GM12878 (cell line): ENCODE measurements at regions not wholly inside any gene's neighbourhood (a gene's known extent, or its start where the extent isn't known, plus 50 kb on each side); places are given as distances from the start of the nearest gene placed in this dataset.

Experiments
- ATAC-seq: fragments of 200-7000 bp; cut with Tn5 transposase; 3 replicates; pipeline ENCODE4 v1.9.1; 2020; ENCODE audit warnings: mild to moderate bottlenecking, moderate library complexity
- BruUV-seq: library from RNA; stranded (reverse); fragments of 400-500 nt; replicated peaks from 2 replicates; lab custom pipeline; 2021; lab: Mats Ljungman, UMichigan
- CTCF ChIA-PET: fragments of 300-600 bp; sonication (Branson Sonifier 250); formaldehyde crosslinking; extraction: SDS; loops from one replicate; lab custom pipeline; 2021; ENCODE audit warnings: inconsistent platforms; lab: Yijun Ruan, JAX
- POLR2A ChIA-PET: fragments of 350-600 bp; formaldehyde crosslinking; extraction: SDS; loops from one replicate; lab custom pipeline; 2021; ENCODE audit warnings: inconsistent platforms; lab: Charles Lee
- RAD21 ChIA-PET: fragments of 300-600 bp; sonication (Branson Sonifier 250); formaldehyde crosslinking; loops from one replicate; lab custom pipeline; 2023; ENCODE audit warnings: antibody characterized with exemption; ENCODE audit not compliant: unreplicated experiment; lab: Charles Lee
- SMC1A ChIA-PET: fragments of 300-600 bp; sonication (Branson Sonifier 250); formaldehyde crosslinking; loops from one replicate; lab custom pipeline; 2023; ENCODE audit not compliant: unreplicated experiment, uncharacterized antibody; lab: Charles Lee
- DNase-seq: peaks from one replicate; pipeline ENCODE4 v3.0.0-alpha.2; 2011; ENCODE audit warnings: low read depth, low spot score
- FAIRE-seq: peaks from 3 replicates; lab custom pipeline; 2011; peaks lifted over from hg19 to GRCh38; lab: Jason Lieb, UNC
- H2AFZ ChIP-seq: 2 replicates; pipeline ENCODE4 v1.6.0; 2011; ENCODE audit warnings: low read depth, low read length, control low read depth; ENCODE audit not compliant: control insufficient read depth
- H3K27ac ChIP-seq: 2 replicates; pipeline ENCODE4 v1.5.1; 2011; ENCODE audit warnings: control low read depth; ENCODE audit not compliant: control insufficient read depth, insufficient read depth
- H3K27me3 ChIP-seq, 2 experiments: replicated peaks in 1 of 2; 2 replicates each; pipeline versions ENCODE4 v1.6.0 to v1.6.1; 2011; ENCODE audit warnings: low read length in 1 of 2; ENCODE audit not compliant: control insufficient read depth in 2 of 2, insufficient read depth in 2 of 2
- H3K36me3 ChIP-seq, 2 experiments: 2 replicates each; pipeline ENCODE4 v1.5.1; 2011; ENCODE audit warnings: low read length in 1 of 2; ENCODE audit not compliant: control insufficient read depth in 2 of 2, insufficient read depth in 2 of 2
- H3K4me1 ChIP-seq: 2 replicates; pipeline ENCODE4 v1.6.1; 2011; ENCODE audit warnings: mild to moderate bottlenecking, low read length, moderate library complexity, mixed read lengths; ENCODE audit not compliant: control insufficient read depth, insufficient read depth
- H3K4me2 ChIP-seq: 2 replicates; pipeline ENCODE4 v1.6.0; 2011; ENCODE audit warnings: control low read depth; ENCODE audit not compliant: control insufficient read depth, insufficient read depth
- H3K4me3 ChIP-seq: fragments of 200-600 bp; sonication (generic); 2 replicates; pipeline ENCODE4 v1.5.1; 2016
- H3K79me2 ChIP-seq: 2 replicates; pipeline ENCODE4 v1.6.0; 2011; ENCODE audit warnings: low read length; ENCODE audit not compliant: control insufficient read depth, insufficient read depth
- H3K9ac ChIP-seq: 2 replicates; pipeline ENCODE4 v1.8.0; 2011; ENCODE audit warnings: low read length, control low read depth, mixed read lengths; ENCODE audit not compliant: control insufficient read depth, insufficient read depth
- H3K9me3 ChIP-seq: replicated peaks from 3 replicates; pipeline ENCODE4 v1.5.1; 2011; ENCODE audit warnings: mild to moderate bottlenecking, low read length; ENCODE audit not compliant: control insufficient read depth, insufficient read depth
- H4K20me1 ChIP-seq: 2 replicates; pipeline ENCODE4 v1.6.0; 2011; ENCODE audit not compliant: control insufficient read depth, insufficient read depth
- ATF2 ChIP-seq: IDR thresholded peaks from 2 replicates; pipeline ENCODE4 v1.6.1; 2012; ENCODE audit warnings: low read length, inconsistent platforms
- BACH1 ChIP-seq: fragments of 450-650 bp; IDR thresholded peaks from 2 replicates; pipeline ENCODE4 v1.6.1; 2017; ENCODE audit warnings: mild to moderate bottlenecking, borderline replicate concordance
- BRCA1 ChIP-seq: IDR thresholded peaks from 2 replicates; pipeline ENCODE4 v1.6.1; 2011; ENCODE audit warnings: low read depth, low read length, improper control_type of control experiment
- CBX3 ChIP-seq: fragments of 200-600 bp; sonication (generic); IDR thresholded peaks from 2 replicates; pipeline ENCODE4 v1.6.1; 2016; ENCODE audit warnings: low read depth, borderline replicate concordance
- MTA2 ChIP-seq: fragments of 450-650 bp; IDR thresholded peaks from 2 replicates; pipeline ENCODE4 v1.6.1; 2016; ENCODE audit warnings: low read depth, mild to moderate bottlenecking, moderate library complexity
- MYC ChIP-seq: IDR thresholded peaks from 2 replicates; pipeline ENCODE4 v1.6.1; 2011; ENCODE audit warnings: mild to moderate bottlenecking, low read length, moderate library complexity, inconsistent platforms; ENCODE audit not compliant: insufficient read depth, insufficient replicate concordance, insufficient read length, severe bottlenecking
- NFYA ChIP-seq: IDR thresholded peaks from 2 replicates; pipeline ENCODE4 v1.6.1; 2011; ENCODE audit warnings: low read depth, mild to moderate bottlenecking, low read length, improper control_type of control experiment, borderline replicate concordance
- NR2F1 ChIP-seq: fragments of 450-650 bp; conservative IDR thresholded peaks from 2 replicates; pipeline ENCODE4 v1.6.1; 2017; ENCODE audit warnings: mild to moderate bottlenecking
- NRF1 ChIP-seq: conservative IDR thresholded peaks from 2 replicates; pipeline ENCODE4 v1.6.1; 2011; ENCODE audit warnings: mild to moderate bottlenecking, low read depth, low read length, improper control_type of control experiment
- RAD21 ChIP-seq: IDR thresholded peaks from 2 replicates; pipeline ENCODE4 v1.6.1; 2011; ENCODE audit warnings: mild to moderate bottlenecking, low read depth, low read length, moderate library complexity; ENCODE audit not compliant: insufficient read depth
- WRNIP1 ChIP-seq: IDR thresholded peaks from 2 replicates; pipeline ENCODE4 v1.6.1; 2011; ENCODE audit warnings: low read depth, low read length, improper control_type of control experiment, borderline replicate concordance
- ZNF622 ChIP-seq: fragments of 450-650 bp; IDR thresholded peaks from 2 replicates; pipeline ENCODE4 v1.6.1; 2017; ENCODE audit warnings: mild to moderate bottlenecking, inconsistent platforms
- WGBS: methylation state at CpG from one replicate; pipeline ENCODE4 v1.1.6; 2016; ENCODE audit warnings: low lambda C conversion rate; ENCODE audit not compliant: insufficient replicate concordance, insufficient coverage; ENCODE audit errors: missing lambda C conversion rate; 5-methylcytosine and 5-hydroxymethylcytosine counted together
- in situ Hi-C: fragments of 300-500 bp; cut with MboI; formaldehyde crosslinking; loops from 9 replicates; pipeline ENCODE4 v1.14.3; 2018; ENCODE audit warnings: mixed read lengths
- intact Hi-C: fragments of 100-400 bp; cut with micrococcal nuclease; formaldehyde crosslinking; loops from one replicate; pipeline ENCODE4 v1.14.2; 2022; ENCODE audit not compliant: unreplicated experiment
- TF ChIP-seq, protein P1 (sequence below): fragments of 450-650 bp; IDR thresholded peaks from 2 replicates; pipeline ENCODE4 v1.6.1; 2014; ENCODE audit warnings: mild to moderate bottlenecking
- TF ChIP-seq, protein P2 (sequence below): IDR thresholded peaks from 2 replicates; pipeline ENCODE4 v1.6.1; 2012; ENCODE audit warnings: low read depth, low read length, improper control_type of control experiment
- TF ChIP-seq, protein P3 (sequence below): IDR thresholded peaks from 2 replicates; pipeline ENCODE4 v1.6.1; 2011; ENCODE audit warnings: borderline replicate concordance, low read depth, mild to moderate bottlenecking, moderate library complexity, low read length; ENCODE audit not compliant: insufficient read depth, poor library complexity, severe bottlenecking

GRCh38 chr2:130259594-130259993, 61.4 kb upstream of the TUBA3E start (continued):
- TF ChIP-seq, protein P1, sequence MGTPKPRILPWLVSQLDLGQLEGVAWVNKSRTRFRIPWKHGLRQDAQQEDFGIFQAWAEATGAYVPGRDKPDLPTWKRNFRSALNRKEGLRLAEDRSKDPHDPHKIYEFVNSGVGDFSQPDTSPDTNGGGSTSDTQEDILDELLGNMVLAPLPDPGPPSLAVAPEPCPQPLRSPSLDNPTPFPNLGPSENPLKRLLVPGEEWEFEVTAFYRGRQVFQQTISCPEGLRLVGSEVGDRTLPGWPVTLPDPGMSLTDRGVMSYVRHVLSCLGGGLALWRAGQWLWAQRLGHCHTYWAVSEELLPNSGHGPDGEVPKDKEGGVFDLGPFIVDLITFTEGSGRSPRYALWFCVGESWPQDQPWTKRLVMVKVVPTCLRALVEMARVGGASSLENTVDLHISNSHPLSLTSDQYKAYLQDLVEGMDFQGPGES, result no peak
- TF ChIP-seq CBX3, result no peak
- TF ChIP-seq ATF2, result no peak

DNA sequence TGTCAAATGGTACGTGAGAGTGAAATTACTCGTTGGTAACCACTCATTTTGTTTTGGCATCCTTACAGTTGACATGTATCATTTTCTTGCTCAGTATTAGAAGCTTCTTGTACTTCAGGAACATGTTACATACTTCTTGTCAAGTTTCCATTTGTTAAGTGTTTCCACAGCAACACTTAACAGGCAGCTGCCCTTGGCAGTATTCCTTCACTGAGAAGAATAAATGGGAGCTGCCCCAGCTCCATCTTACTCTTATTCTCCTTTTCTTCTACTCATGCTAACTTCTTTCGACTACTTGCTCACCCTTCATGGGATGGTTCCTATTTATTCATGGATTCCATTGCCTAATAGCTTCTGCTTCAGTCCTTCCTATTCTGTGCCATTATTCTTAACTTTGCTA, 60.1 kb upstream of the TUBA3E start:
- no TSS peak for BruUV-seq
- in situ Hi-C loops, result no loop called here
- Histone ChIP-seq H3K27me3 (peaks cover 0 to 3% of the 10 kb centered on the region in 2 experiments; a peak in 2 of 4 replicates), H3K9me3 (no peaks in the 10 kb centered on the region), H3K4me1 (no peaks in the 10 kb centered on the region), H3K36me3 (no peaks in the 10 kb centered on the region), H3K4me2 (no peak overlapping the region), H3K27ac (no peak overlapping the region)
- ChIA-PET SMC1A (no interaction called here), RAD21 (no interaction called here), CTCF (no interaction called here), POLR2A (no interaction called here)
- intact Hi-C loops, result no loop called here
- FAIRE-seq, result no peak
- no peak for TF ChIP-seq WRNIP1
- TF ChIP-seq, protein P2, sequence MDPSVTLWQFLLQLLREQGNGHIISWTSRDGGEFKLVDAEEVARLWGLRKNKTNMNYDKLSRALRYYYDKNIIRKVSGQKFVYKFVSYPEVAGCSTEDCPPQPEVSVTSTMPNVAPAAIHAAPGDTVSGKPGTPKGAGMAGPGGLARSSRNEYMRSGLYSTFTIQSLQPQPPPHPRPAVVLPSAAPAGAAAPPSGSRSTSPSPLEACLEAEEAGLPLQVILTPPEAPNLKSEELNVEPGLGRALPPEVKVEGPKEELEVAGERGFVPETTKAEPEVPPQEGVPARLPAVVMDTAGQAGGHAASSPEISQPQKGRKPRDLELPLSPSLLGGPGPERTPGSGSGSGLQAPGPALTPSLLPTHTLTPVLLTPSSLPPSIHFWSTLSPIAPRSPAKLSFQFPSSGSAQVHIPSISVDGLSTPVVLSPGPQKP, result no peak
- no peak for TF ChIP-seq RAD21
- TF ChIP-seq NRF1, result no peak
- no peak for TF ChIP-seq ZNF622
- no peak for TF ChIP-seq MYC
- no peak for TF ChIP-seq NFYA
- TF ChIP-seq NR2F1, result no peak
- no peak for TF ChIP-seq BACH1
- no peak for TF ChIP-seq BRCA1
- TF ChIP-seq MTA2, result no peak
- TF ChIP-seq, protein P3, sequence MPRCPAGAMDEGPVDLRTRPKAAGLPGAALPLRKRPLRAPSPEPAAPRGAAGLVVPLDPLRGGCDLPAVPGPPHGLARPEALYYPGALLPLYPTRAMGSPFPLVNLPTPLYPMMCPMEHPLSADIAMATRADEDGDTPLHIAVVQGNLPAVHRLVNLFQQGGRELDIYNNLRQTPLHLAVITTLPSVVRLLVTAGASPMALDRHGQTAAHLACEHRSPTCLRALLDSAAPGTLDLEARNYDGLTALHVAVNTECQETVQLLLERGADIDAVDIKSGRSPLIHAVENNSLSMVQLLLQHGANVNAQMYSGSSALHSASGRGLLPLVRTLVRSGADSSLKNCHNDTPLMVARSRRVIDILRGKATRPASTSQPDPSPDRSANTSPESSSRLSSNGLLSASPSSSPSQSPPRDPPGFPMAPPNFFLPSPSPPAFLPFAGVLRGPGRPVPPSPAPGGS, result no peak
- TF ChIP-seq, all 136 proteins: peak for 0
- Histone ChIP-seq H3K9ac (no peak overlapping the region), H4K20me1 (no peaks in the 10 kb centered on the region), H3K4me3 (no peak overlapping the region), H3K79me2 (no peaks in the 10 kb centered on the region), H2AFZ (no peak overlapping the region)
- ATAC-seq (no peak), DNase-seq (no peak)
- WGBS, result 15% methylated on average over 3 of the region's 3 CpGs
